H1 (cell line): ENCODE measurements at regions not wholly inside any gene's neighbourhood (a gene's known extent, or its start where the extent isn't known, plus 50 kb on each side); places are given as distances from the start of the nearest gene placed in this dataset.

ENCODE experiments used
- CTCF ChIA-PET: fragments of 300-600 bp; sonication (Branson Sonifier 250); formaldehyde crosslinking; loops from one replicate; lab custom pipeline; 2021; ENCODE audit not compliant: partially characterized antibody; lab: Charles Lee
- POLR2A ChIA-PET: fragments of 300-600 bp; sonication (Branson Sonifier 250); formaldehyde crosslinking; loops from one replicate; lab custom pipeline; 2021; ENCODE audit warnings: inconsistent platforms; ENCODE audit not compliant: partially characterized antibody; lab: Charles Lee
- DNase-seq, 2 experiments: peaks; one replicate each; pipeline versions ENCODE4 v3.0.0 to v3.0.0-alpha.2; 2010 to 2022; ENCODE audit warnings: low spot score in 2 of 2, low read depth in 1 of 2, mixed read lengths in 1 of 2
- FAIRE-seq: peaks from 2 replicates; lab custom pipeline; 2011; peaks lifted over from hg19 to GRCh38; lab: Jason Lieb, UNC
- H2AFZ ChIP-seq: 2 replicates; pipeline ENCODE4 v1.8.1; 2012; ENCODE audit warnings: low read length, inconsistent platforms
- H2AK5ac ChIP-seq: 2 replicates; pipeline ENCODE4 v1.6.1; 2013; ENCODE audit warnings: low read depth, low read length
- H2BK120ac ChIP-seq: replicated peaks from 2 replicates; pipeline ENCODE3; 2013; ENCODE audit warnings: low read depth, low read length, inconsistent platforms
- H2BK12ac ChIP-seq: 2 replicates; pipeline ENCODE4 v1.6.1; 2013; ENCODE audit warnings: low read depth, low read length
- H2BK15ac ChIP-seq: 2 replicates; pipeline ENCODE4 v1.6.1; 2013; ENCODE audit warnings: low read length
- H2BK20ac ChIP-seq: 2 replicates; pipeline ENCODE4 v1.6.1; 2013; ENCODE audit warnings: low read length
- H2BK5ac ChIP-seq: 2 replicates; pipeline ENCODE4 v1.6.1; 2013; ENCODE audit warnings: low read depth, low read length
- H3K14ac ChIP-seq: 2 replicates; pipeline ENCODE4 v1.6.1; 2013; ENCODE audit warnings: inconsistent platforms; ENCODE audit not compliant: insufficient read length
- H3K18ac ChIP-seq: 2 replicates; pipeline ENCODE4 v1.6.1; 2013; ENCODE audit warnings: low read length; ENCODE audit errors: extremely low read depth
- H3K23ac ChIP-seq: 2 replicates; pipeline ENCODE4 v1.6.1; 2013; ENCODE audit warnings: inconsistent platforms; ENCODE audit not compliant: insufficient read length
- H3K23me2 ChIP-seq: 2 replicates; pipeline ENCODE4 v1.6.1; 2013; ENCODE audit warnings: low read depth, low read length
- H3K27ac ChIP-seq: 2 replicates; pipeline ENCODE4 v1.6.1; 2011; ENCODE audit warnings: low read depth, low read length, inconsistent platforms
- H3K27me3 ChIP-seq, 4 experiments: replicated peaks in 1 of 4; 1 replicate in 1 of 4; 2 replicates in 3 of 4; pipeline versions ENCODE4 v1.6.1 to v1.8.1; 2011 to 2013; ENCODE audit warnings: low read length in 3 of 4, mild to moderate bottlenecking in 3 of 4, inconsistent platforms in 2 of 4, mixed read lengths in 2 of 4, moderate library complexity in 1 of 4; ENCODE audit not compliant: control insufficient read depth in 3 of 4, insufficient read depth in 3 of 4; ENCODE audit errors: extremely low read depth in 1 of 4
- H3K36me3 ChIP-seq, 4 experiments: 2 replicates each; pipeline versions ENCODE4 v1.6.1 to v1.8.1; 2011 to 2013; ENCODE audit warnings: mild to moderate bottlenecking in 4 of 4, low read length in 3 of 4, moderate library complexity in 2 of 4, control low read depth in 1 of 4, inconsistent platforms in 1 of 4; ENCODE audit not compliant: insufficient read depth in 4 of 4, control insufficient read depth in 2 of 4
- H3K4ac ChIP-seq: replicated peaks from 2 replicates; pipeline ENCODE3; 2013; ENCODE audit warnings: low read length, low read depth, mixed read lengths, inconsistent platforms; ENCODE audit not compliant: insufficient read length
- H3K4me1 ChIP-seq, 4 experiments: replicated peaks in 1 of 4; 1 replicate in 1 of 4; 2 replicates in 3 of 4; pipeline versions ENCODE4 v1.6.1 to v1.8.1; 2011 to 2013; ENCODE audit warnings: low read length in 3 of 4, inconsistent platforms in 2 of 4, mixed read lengths in 1 of 4; ENCODE audit not compliant: insufficient read depth in 4 of 4, control insufficient read depth in 3 of 4
- H3K4me2 ChIP-seq, 2 experiments: 2 replicates each; pipeline versions ENCODE4 v1.6.1 to v1.8.1; 2011 to 2013; ENCODE audit warnings: low read depth in 2 of 2, low read length in 2 of 2, control low read depth in 1 of 2, inconsistent platforms in 1 of 2, mild to moderate bottlenecking in 1 of 2; ENCODE audit not compliant: insufficient read depth in 1 of 2
- H3K4me3 ChIP-seq, 4 experiments: fragments of 200-600, 300-600 bp in 1 of 4; sonication (generic), shearing (Covaris generic), sonication (Bioruptor Twin) in 1 of 4; 2 replicates each; pipeline versions ENCODE4 v1.5.1 to v1.8.1; 2011 to 2016; ENCODE audit warnings: low read length in 4 of 4, low read depth in 3 of 4, control low read depth in 2 of 4, inconsistent platforms in 2 of 4, mild to moderate bottlenecking in 2 of 4, mixed read lengths in 1 of 4, moderate library complexity in 1 of 4; ENCODE audit not compliant: insufficient read depth in 2 of 4; ENCODE audit errors: extremely low read depth in 1 of 4
- H3K56ac ChIP-seq: replicated peaks from 2 replicates; pipeline ENCODE3; 2013; ENCODE audit warnings: low read depth, mild to moderate bottlenecking, mixed read lengths, low read length, inconsistent platforms; ENCODE audit not compliant: insufficient read length
- H3K79me1 ChIP-seq: 2 replicates; pipeline ENCODE4 v1.6.1; 2013; ENCODE audit warnings: low read depth, low read length, control low read depth
- H3K79me2 ChIP-seq, 2 experiments: 2 replicates each; pipeline versions ENCODE4 v1.6.1 to v1.8.1; 2012 to 2013; ENCODE audit warnings: low read length in 2 of 2, mild to moderate bottlenecking in 2 of 2, inconsistent platforms in 1 of 2; ENCODE audit not compliant: insufficient read depth in 2 of 2, control insufficient read depth in 1 of 2
- H3K9ac ChIP-seq, 4 experiments: replicated peaks in 1 of 4; 1 replicate in 1 of 4; 2 replicates in 3 of 4; pipeline versions ENCODE4 v1.6.1 to v1.8.1; 2011 to 2013; ENCODE audit warnings: low read depth in 3 of 4, low read length in 3 of 4, control low read depth in 2 of 4, mild to moderate bottlenecking in 2 of 4, moderate library complexity in 2 of 4, inconsistent platforms in 1 of 4; ENCODE audit errors: extremely low read depth in 1 of 4
- H3K9me3 ChIP-seq, 2 experiments: 2 replicates each; pipeline versions ENCODE4 v1.6.1 to v1.8.1; 2012 to 2013; ENCODE audit warnings: mild to moderate bottlenecking in 2 of 2, moderate library complexity in 2 of 2, control low read depth in 1 of 2, inconsistent platforms in 1 of 2, low read depth in 1 of 2, low read length in 1 of 2, mixed read lengths in 1 of 2; ENCODE audit not compliant: insufficient read depth in 2 of 2
- H4K20me1 ChIP-seq, 2 experiments: replicated peaks in 1 of 2; 2 replicates each; pipeline versions ENCODE3 to v1.8.1; 2011 to 2013; ENCODE audit warnings: inconsistent platforms in 2 of 2, low read length in 2 of 2, mild to moderate bottlenecking in 1 of 2; ENCODE audit not compliant: insufficient read depth in 2 of 2, control insufficient read depth in 1 of 2
- H4K5ac ChIP-seq: 2 replicates; pipeline ENCODE4 v1.6.1; 2013; ENCODE audit warnings: low read length, low read depth, mixed read lengths, inconsistent platforms; ENCODE audit not compliant: insufficient read length
- H4K8ac ChIP-seq: 2 replicates; pipeline ENCODE4 v1.8.0; 2013; ENCODE audit warnings: mild to moderate bottlenecking, moderate library complexity, low read length, inconsistent platforms; ENCODE audit not compliant: insufficient read depth; ENCODE audit errors: extremely low read depth
- H4K91ac ChIP-seq: replicated peaks from 2 replicates; pipeline ENCODE3; 2013; ENCODE audit warnings: low read length, mixed read lengths, inconsistent platforms; ENCODE audit not compliant: insufficient read length
- BRCA1 ChIP-seq: IDR thresholded peaks from 2 replicates; pipeline ENCODE4 v1.6.1; 2012; ENCODE audit warnings: low read depth, low read length, improper control_type of control experiment
- CHD1 ChIP-seq: IDR thresholded peaks from 2 replicates; pipeline ENCODE4 v1.6.1; 2012; ENCODE audit warnings: low read depth, low read length, improper control_type of control experiment
- EZH2 ChIP-seq: fragments of 200-600 bp; sonication (generic); IDR thresholded peaks from 2 replicates; pipeline ENCODE4 v1.7.1; 2012; ENCODE audit warnings: low read depth, mild to moderate bottlenecking, moderate library complexity, low read length, inconsistent platforms; ENCODE audit not compliant: severe bottlenecking
- RAD21 ChIP-seq, 2 experiments: IDR thresholded peaks in 1 of 2; conservative IDR thresholded peaks in 1 of 2; 2 replicates each; pipeline ENCODE4 v1.6.1; 2011; ENCODE audit warnings: low read depth in 2 of 2, low read length in 2 of 2, improper control_type of control experiment in 1 of 2, inconsistent platforms in 1 of 2, mild to moderate bottlenecking in 1 of 2, moderate library complexity in 1 of 2
- SIX5 ChIP-seq: IDR thresholded peaks from 2 replicates; pipeline ENCODE4 v1.6.1; 2011; ENCODE audit warnings: mild to moderate bottlenecking, low read depth, low read length
- SP2 ChIP-seq: IDR thresholded peaks from 2 replicates; pipeline ENCODE4 v1.6.1; 2012; ENCODE audit warnings: mild to moderate bottlenecking, low read length, inconsistent platforms
- TCF12 ChIP-seq: IDR thresholded peaks from 2 replicates; pipeline ENCODE4 v1.6.1; 2011; ENCODE audit warnings: low read depth, mild to moderate bottlenecking, low read length
- TEAD4 ChIP-seq: IDR thresholded peaks from 2 replicates; pipeline ENCODE4 v1.6.1; 2012; ENCODE audit warnings: low read depth, low read length, inconsistent platforms, mixed read lengths
- YY1 ChIP-seq: IDR thresholded peaks from 2 replicates; pipeline ENCODE4 v1.6.1; 2011; ENCODE audit warnings: low read depth, mild to moderate bottlenecking, low read length
- WGBS, 2 experiments: shearing (Covaris generic) in 1 of 2; methylation state at CpG; one replicate each; pipeline versions ENCODE4 v1.1.6 to v1.1.7; 2013 to 2015; ENCODE audit warnings: low lambda C conversion rate in 2 of 2, mixed read lengths in 2 of 2, inconsistent platforms in 1 of 2, low coverage in 1 of 2, missing lambda C conversion rate in 1 of 2; ENCODE audit not compliant: insufficient replicate concordance in 2 of 2, insufficient coverage in 1 of 2, insufficient read length in 1 of 2; ENCODE audit errors: extremely low coverage in 1 of 2, missing lambda C conversion rate in 1 of 2; 5-methylcytosine and 5-hydroxymethylcytosine counted together

DNA sequence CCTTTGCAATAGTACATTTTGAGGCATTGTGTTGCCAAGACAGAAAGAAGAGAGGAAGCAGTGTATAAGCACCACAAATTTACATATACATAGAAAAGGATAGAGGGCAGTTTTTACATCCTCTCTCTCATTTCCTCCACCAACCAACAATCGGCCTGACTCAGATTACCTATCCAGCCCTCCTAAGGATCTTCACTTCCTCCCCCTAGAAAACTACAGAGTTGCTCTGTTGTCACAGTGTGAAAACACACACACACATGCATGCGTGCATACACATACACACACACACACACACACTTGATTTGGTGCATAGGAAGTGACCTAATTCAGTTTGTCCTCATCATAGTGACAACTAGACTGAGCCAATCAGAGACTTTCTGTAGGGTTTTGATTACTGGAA, 98.8 kb upstream of the SPRY1 start:
- Histone ChIP-seq H3K9ac (no peak overlapping the region), H3K79me1 (no peaks in the 10 kb centered on the region), H2BK12ac (peak overlapping the region; percentile 51; the same call in 1 of the 2 replicates), H4K8ac (no peak overlapping the region), H2BK120ac (no peak overlapping the region), H2BK5ac (peak overlapping the region; percentile 69; the same call in 1 of the 2 replicates), H2BK15ac (peak overlapping the region; percentile 84; the same call in 1 of the 2 replicates), H3K56ac (no peak overlapping the region), H4K5ac (no peak overlapping the region), H3K4me1 (peaks cover 0 to 8% (median 4%) of the 10 kb centered on the region in 4 experiments; a peak in 3 of 7 replicates), H3K23me2 (no peaks in the 10 kb centered on the region), H3K23ac (no peak overlapping the region), H3K18ac (no peak overlapping the region), H2BK20ac (peak overlapping the region; percentile 73; the same call in 1 of the 2 replicates), H4K20me1 (no peaks in the 10 kb centered on the region), H2AK5ac (peak overlapping the region; percentile 89; the same call in 1 of the 2 replicates), H3K27ac (no peak overlapping the region), H3K9me3 (no peaks in the 10 kb centered on the region), H3K4ac (peak overlapping the region; percentile 6), H3K36me3 (no peaks in the 10 kb centered on the region), H3K27me3 (no peaks in the 10 kb centered on the region), H3K4me2 (no peak overlapping the region), H3K79me2 (no peaks in the 10 kb centered on the region), H3K14ac (no peak overlapping the region), H3K4me3 (no peak overlapping the region), H2AFZ (no peak overlapping the region), H4K91ac (no peak overlapping the region)
- ChIA-PET POLR2A (no interaction called here), CTCF (no interaction called here)
- 71% methylated on average over 2 of the region's 2 CpGs; no CpG with 5 or more reads in 1 of the 2 experiments for WGBS, 2 experiments
- TF ChIP-seq CHD1 (no peak), BRCA1 (no peak), SP2 (no peak), YY1 (no peak), EZH2 (no peak), SIX5 (no peak), RAD21 (IDR thresholded peaks at IDR 0.05 in 1 of 2, conservative IDR thresholded peaks at IDR 0.05 in 1 of 2; ENCODE audit: low read depth in 2 of 2, low read length in 2 of 2) (no peak), TCF12 (no peak), TEAD4 (no peak)
- FAIRE-seq: no peak
- DNase-seq: no peak
